ENCODE measurements at regions not wholly inside any gene's neighbourhood (a gene's known extent, or its start where the extent isn't known, plus 50 kb on each side); places are given as distances from the start of the nearest gene placed in this dataset.

DNA sequence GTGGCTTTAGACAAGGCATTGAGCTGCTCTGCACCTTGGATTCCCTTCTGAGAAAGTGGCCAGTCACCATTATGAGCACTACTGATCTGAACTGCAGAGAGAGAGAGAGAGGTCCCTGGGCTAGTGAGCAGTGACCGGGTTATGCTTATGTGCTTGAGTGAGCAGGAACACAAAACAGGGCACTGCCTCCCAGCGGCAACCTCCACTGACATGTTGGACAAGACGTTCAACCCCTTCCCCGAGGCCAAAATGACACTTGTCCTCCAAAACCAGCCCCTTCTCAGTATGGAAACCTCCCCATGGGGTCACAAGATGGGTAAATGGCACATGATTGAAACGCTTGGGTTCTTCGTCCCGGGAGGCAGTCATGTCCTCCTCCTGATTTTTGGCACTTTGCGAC lies 339.4 kb upstream of the ZMIZ1 start:
- no peaks in the 10 kb centered on the region for H3K9me3 ChIP-seq
- H3K9ac ChIP-seq = no peak overlapping the region
- no peaks in the 10 kb centered on the region for H3K9me2 ChIP-seq
- no peaks in the 10 kb centered on the region for H4K20me1 ChIP-seq (ENCODE audit: insufficient read depth)
- H3F3A ChIP-seq (replicated peaks; ENCODE audit: insufficient read depth) = no peaks in the 10 kb centered on the region
- no peak overlapping the region for H3K4me3 ChIP-seq (ENCODE audit: low read depth in 2 of 2, low read length in 1 of 2)
- H3K27me3 ChIP-seq (ENCODE audit: insufficient read depth) = peaks cover 6% of the 10 kb centered on the region
- POLR2A ChIA-PET = no interaction called here
- H2AFZ ChIP-seq (ENCODE audit: low read depth) = no peak overlapping the region
- WGBS (ENCODE audit: low lambda C conversion rate) = 64% methylated on average over 6 of the region's 8 CpGs
- H3K4me1 ChIP-seq (ENCODE audit: control insufficient read depth in 1 of 2, insufficient read depth in 2 of 2, low read depth in 1 of 2, low read length in 1 of 2) = peaks cover 0 to 29% of the 10 kb centered on the region in 2 experiments; a peak in 2 of 4 replicates
- H3K36me3 ChIP-seq (replicated peaks in 1 of 2; ENCODE audit: control insufficient read depth in 1 of 2, insufficient read depth in 2 of 2, low read length in 1 of 2) = no peaks in the 10 kb centered on the region
- no peak overlapping the region for H3K27ac ChIP-seq (ENCODE audit: low read depth in 2 of 2, low read length in 1 of 2)
- no peaks in the 10 kb centered on the region for H3K79me2 ChIP-seq (ENCODE audit: insufficient read depth)
- CTCF ChIA-PET = no interaction called here
- no peak for DNase-seq
- no peak for TF ChIP-seq RXRA (IDR thresholded peaks at IDR 0.05; ENCODE audit: borderline replicate concordance, low read depth)
- no peak for TF ChIP-seq SIN3A (IDR thresholded peaks at IDR 0.05; ENCODE audit: borderline replicate concordance, low read depth, low read length)
- TF ChIP-seq, protein P1, sequence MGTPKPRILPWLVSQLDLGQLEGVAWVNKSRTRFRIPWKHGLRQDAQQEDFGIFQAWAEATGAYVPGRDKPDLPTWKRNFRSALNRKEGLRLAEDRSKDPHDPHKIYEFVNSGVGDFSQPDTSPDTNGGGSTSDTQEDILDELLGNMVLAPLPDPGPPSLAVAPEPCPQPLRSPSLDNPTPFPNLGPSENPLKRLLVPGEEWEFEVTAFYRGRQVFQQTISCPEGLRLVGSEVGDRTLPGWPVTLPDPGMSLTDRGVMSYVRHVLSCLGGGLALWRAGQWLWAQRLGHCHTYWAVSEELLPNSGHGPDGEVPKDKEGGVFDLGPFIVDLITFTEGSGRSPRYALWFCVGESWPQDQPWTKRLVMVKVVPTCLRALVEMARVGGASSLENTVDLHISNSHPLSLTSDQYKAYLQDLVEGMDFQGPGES (IDR thresholded peaks at IDR 0.05; ENCODE audit: low read depth, low read length) = no peak
- no peak for TF ChIP-seq EZH2phosphoT487 (IDR thresholded peaks at IDR 0.05; ENCODE audit: borderline replicate concordance, low read depth)
- TF ChIP-seq MXI1 (IDR thresholded peaks at IDR 0.05; ENCODE audit: low read depth, low read length) = no peak
- H3K4me2 ChIP-seq = no peak overlapping the region

DNA sequence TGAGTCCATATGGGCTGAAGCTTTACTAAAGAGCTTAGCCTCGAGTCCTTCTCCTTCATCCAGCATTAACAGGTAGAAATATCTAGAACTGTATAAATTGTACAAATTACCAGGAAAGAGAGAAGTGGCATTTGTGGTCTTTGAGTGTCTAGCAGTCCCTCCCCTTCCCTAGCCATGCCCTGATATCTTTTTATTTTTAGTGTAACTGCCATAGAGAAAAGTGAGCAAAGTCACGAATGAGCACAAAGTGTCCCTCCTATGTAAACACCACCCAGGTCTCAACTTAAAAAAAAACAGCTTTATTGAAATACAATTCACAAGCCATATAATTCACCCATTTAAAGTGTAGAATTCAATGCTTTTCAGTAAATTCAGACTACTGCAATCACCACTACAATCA lies 339.0 kb upstream of the ZMIZ1 start:
- no peak overlapping the region for H2AFZ ChIP-seq (ENCODE audit: low read depth)
- no peaks in the 10 kb centered on the region for H3K79me2 ChIP-seq (ENCODE audit: insufficient read depth)
- no peak overlapping the region for H3K9ac ChIP-seq
- CTCF ChIA-PET = no interaction called here
- no peaks in the 10 kb centered on the region for H3F3A ChIP-seq (replicated peaks; ENCODE audit: insufficient read depth)
- WGBS (ENCODE audit: low lambda C conversion rate) = 9% methylated on average over 2 of the region's 2 CpGs
- no peak overlapping the region for H3K4me3 ChIP-seq (ENCODE audit: low read depth in 2 of 2, low read length in 1 of 2)
- TF ChIP-seq, protein P2, sequence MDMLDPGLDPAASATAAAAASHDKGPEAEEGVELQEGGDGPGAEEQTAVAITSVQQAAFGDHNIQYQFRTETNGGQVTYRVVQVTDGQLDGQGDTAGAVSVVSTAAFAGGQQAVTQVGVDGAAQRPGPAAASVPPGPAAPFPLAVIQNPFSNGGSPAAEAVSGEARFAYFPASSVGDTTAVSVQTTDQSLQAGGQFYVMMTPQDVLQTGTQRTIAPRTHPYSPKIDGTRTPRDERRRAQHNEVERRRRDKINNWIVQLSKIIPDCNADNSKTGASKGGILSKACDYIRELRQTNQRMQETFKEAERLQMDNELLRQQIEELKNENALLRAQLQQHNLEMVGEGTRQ (IDR thresholded peaks at IDR 0.05; ENCODE audit: borderline replicate concordance, low read depth, low read length) = no peak
- TF ChIP-seq SMC3 (IDR thresholded peaks at IDR 0.05; ENCODE audit: low read depth, low read length) (no peak), EZH2phosphoT487 (IDR thresholded peaks at IDR 0.05; ENCODE audit: borderline replicate concordance, low read depth) (no peak), FOXM1 (IDR thresholded peaks at IDR 0.05; ENCODE audit: low read depth) (no peak)
- peaks cover 6% of the 10 kb centered on the region for H3K27me3 ChIP-seq (ENCODE audit: insufficient read depth)
- no peaks in the 10 kb centered on the region for H3K9me3 ChIP-seq
- DNase-seq = no peak
- POLR2A ChIA-PET = no interaction called here
- no peak overlapping the region for H3K4me2 ChIP-seq
- H3K9me2 ChIP-seq = no peaks in the 10 kb centered on the region
- no peak overlapping the region for H3K27ac ChIP-seq (ENCODE audit: low read depth in 2 of 2, low read length in 1 of 2)
- no peaks in the 10 kb centered on the region for H4K20me1 ChIP-seq (ENCODE audit: insufficient read depth)
- peaks cover 0 to 29% of the 10 kb centered on the region in 2 experiments; a peak in 2 of 4 replicates for H3K4me1 ChIP-seq (ENCODE audit: control insufficient read depth in 1 of 2, insufficient read depth in 2 of 2, low read depth in 1 of 2, low read length in 1 of 2)
- no peaks in the 10 kb centered on the region for H3K36me3 ChIP-seq (replicated peaks in 1 of 2; ENCODE audit: control insufficient read depth in 1 of 2, insufficient read depth in 2 of 2, low read length in 1 of 2)

DNA sequence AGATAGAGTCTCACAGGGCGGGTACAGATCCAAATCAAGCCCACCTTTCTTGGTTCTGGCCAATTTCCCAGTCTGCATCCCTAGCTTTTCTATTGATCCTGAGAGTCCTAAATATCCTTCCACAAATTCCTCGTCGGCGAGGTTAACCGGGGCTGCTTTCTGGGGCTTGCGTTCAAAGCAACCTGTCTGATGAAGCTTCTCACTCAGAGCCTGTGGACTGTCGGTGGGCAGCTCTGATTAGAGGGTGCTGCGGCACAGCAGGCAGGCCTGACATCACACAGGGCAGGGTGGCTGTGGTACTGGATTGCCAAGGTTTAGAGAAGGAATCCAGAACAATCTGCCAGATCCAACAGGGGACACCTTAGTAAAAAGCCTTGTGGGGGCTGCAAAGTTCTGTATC lies 338.0 kb upstream of the ZMIZ1 start:
- H3K4me3 ChIP-seq (ENCODE audit: low read depth in 2 of 2, low read length in 1 of 2) = no peak overlapping the region
- TF ChIP-seq GATA2 (CRISPR knock-in tag; IDR thresholded peaks at IDR 0.05) = no peak
- TF ChIP-seq, protein P3, sequence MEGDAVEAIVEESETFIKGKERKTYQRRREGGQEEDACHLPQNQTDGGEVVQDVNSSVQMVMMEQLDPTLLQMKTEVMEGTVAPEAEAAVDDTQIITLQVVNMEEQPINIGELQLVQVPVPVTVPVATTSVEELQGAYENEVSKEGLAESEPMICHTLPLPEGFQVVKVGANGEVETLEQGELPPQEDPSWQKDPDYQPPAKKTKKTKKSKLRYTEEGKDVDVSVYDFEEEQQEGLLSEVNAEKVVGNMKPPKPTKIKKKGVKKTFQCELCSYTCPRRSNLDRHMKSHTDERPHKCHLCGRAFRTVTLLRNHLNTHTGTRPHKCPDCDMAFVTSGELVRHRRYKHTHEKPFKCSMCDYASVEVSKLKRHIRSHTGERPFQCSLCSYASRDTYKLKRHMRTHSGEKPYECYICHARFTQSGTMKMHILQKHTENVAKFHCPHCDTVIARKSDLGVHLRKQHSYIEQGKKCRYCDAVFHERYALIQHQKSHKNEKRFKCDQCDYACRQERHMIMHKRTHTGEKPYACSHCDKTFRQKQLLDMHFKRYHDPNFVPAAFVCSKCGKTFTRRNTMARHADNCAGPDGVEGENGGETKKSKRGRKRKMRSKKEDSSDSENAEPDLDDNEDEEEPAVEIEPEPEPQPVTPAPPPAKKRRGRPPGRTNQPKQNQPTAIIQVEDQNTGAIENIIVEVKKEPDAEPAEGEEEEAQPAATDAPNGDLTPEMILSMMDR (IDR thresholded peaks at IDR 0.05) = no peak
- no peaks in the 10 kb centered on the region for H3K9me2 ChIP-seq
- H2AFZ ChIP-seq (ENCODE audit: low read depth) = no peak overlapping the region
- H3K4me1 ChIP-seq (ENCODE audit: control insufficient read depth in 1 of 2, insufficient read depth in 2 of 2, low read depth in 1 of 2, low read length in 1 of 2) = peaks cover 0 to 27% of the 10 kb centered on the region in 2 experiments; a peak in 2 of 4 replicates
- ChIA-PET CTCF (no interaction called here), POLR2A (no interaction called here)
- H3K27ac ChIP-seq (ENCODE audit: low read depth in 2 of 2, low read length in 1 of 2) = no peak overlapping the region
- H3K79me2 ChIP-seq (ENCODE audit: insufficient read depth) = no peaks in the 10 kb centered on the region
- 86% methylated on average over 8 of the region's 8 CpGs for WGBS (ENCODE audit: low lambda C conversion rate)
- H3K9me3 ChIP-seq = no peaks in the 10 kb centered on the region
- H3K36me3 ChIP-seq (replicated peaks in 1 of 2; ENCODE audit: control insufficient read depth in 1 of 2, insufficient read depth in 2 of 2, low read length in 1 of 2) = no peaks in the 10 kb centered on the region
- no peak overlapping the region for H3K4me2 ChIP-seq
- no peak for DNase-seq
- no peaks in the 10 kb centered on the region for H4K20me1 ChIP-seq (ENCODE audit: insufficient read depth)
- H3F3A ChIP-seq (replicated peaks; ENCODE audit: insufficient read depth) = no peaks in the 10 kb centered on the region
- peaks cover 6% of the 10 kb centered on the region for H3K27me3 ChIP-seq (ENCODE audit: insufficient read depth)
- no peak overlapping the region for H3K9ac ChIP-seq
